HepG2 (cell line): ENCODE measurements at regions not wholly inside any gene's neighbourhood (a gene's known extent, or its start where the extent isn't known, plus 50 kb on each side); places are given as distances from the start of the nearest gene placed in this dataset.

Experiments
- ATAC-seq: fragments of 200-7000 bp; cut with Tn5 transposase; 3 replicates; pipeline ENCODE4 v1.9.1; 2020; ENCODE audit warnings: mild to moderate bottlenecking, moderate library complexity
- BruUV-seq: library from RNA; stranded (reverse); fragments of 400-500 nt; replicated peaks from 2 replicates; lab custom pipeline; 2021; lab: Mats Ljungman, UMichigan
- CTCF ChIA-PET: fragments of 300-600 bp; formaldehyde crosslinking; extraction: SDS; loops from one replicate; lab custom pipeline; 2021; ENCODE audit warnings: low total read pairs, inconsistent platforms, low intra/inter-chr PET ratio; lab: Yijun Ruan, JAX
- POLR2A ChIA-PET: fragments of 350-600 bp; sonication (Branson Sonifier 250); formaldehyde crosslinking; loops from one replicate; lab custom pipeline; 2020; ENCODE audit warnings: antibody characterized with exemption, inconsistent platforms; lab: Yijun Ruan, JAX
- DNase-seq: peaks from one replicate; pipeline ENCODE4 v3.0.0-alpha.2; 2015; ENCODE audit warnings: low spot score
- FAIRE-seq: peaks from 3 replicates; lab custom pipeline; 2011; peaks lifted over from hg19 to GRCh38; lab: Jason Lieb, UNC
- H2AFZ ChIP-seq: one replicate; pipeline ENCODE4 v1.6.1; 2011; ENCODE audit warnings: low read length, inconsistent platforms
- H3K27ac ChIP-seq: fragments of 300-600 bp; 3 replicates; pipeline ENCODE4 v1.8.0; 2011; ENCODE audit warnings: mixed run types, mild to moderate bottlenecking, mixed read lengths, low read length, inconsistent platforms; ENCODE audit not compliant: insufficient read depth; ENCODE audit errors: extremely low read length
- H3K27me3 ChIP-seq, 2 experiments: fragments of 200-600 bp in 1 of 2; 2 replicates in 1 of 2; 3 replicates in 1 of 2; pipeline versions ENCODE4 v1.6.0 to v1.8.0; 2011; ENCODE audit warnings: low read length in 2 of 2, mild to moderate bottlenecking in 2 of 2, moderate library complexity in 2 of 2, inconsistent platforms in 1 of 2; ENCODE audit not compliant: insufficient read depth in 2 of 2, control insufficient read depth in 1 of 2
- H3K36me3 ChIP-seq, 2 experiments: fragments of 200-600 bp in 1 of 2; replicated peaks in 1 of 2; 2 replicates in 1 of 2; 3 replicates in 1 of 2; pipeline versions ENCODE4 v1.5.1 to v1.8.0; 2011; ENCODE audit warnings: low read length in 2 of 2, inconsistent platforms in 1 of 2; ENCODE audit not compliant: insufficient read depth in 2 of 2, control insufficient read depth in 1 of 2
- H3K4me1 ChIP-seq: 2 replicates; pipeline ENCODE4 v1.5.1; 2012; ENCODE audit warnings: low read length, inconsistent platforms; ENCODE audit not compliant: insufficient read depth
- H3K4me2 ChIP-seq: 2 replicates; pipeline ENCODE4 v1.6.0; 2011; ENCODE audit warnings: low read depth, low read length, inconsistent platforms
- H3K4me3 ChIP-seq, 3 experiments: fragments of 200-600 bp in 1 of 3; sonication (generic), shearing (Covaris generic) in 1 of 3; replicated peaks in 1 of 3; 2 replicates each; pipeline ENCODE4 v1.5.1; 2011 to 2016; ENCODE audit warnings: low read length in 3 of 3, inconsistent platforms in 2 of 3, low read depth in 2 of 3, mild to moderate bottlenecking in 2 of 3, control low read depth in 1 of 3, mixed read lengths in 1 of 3; ENCODE audit not compliant: insufficient read depth in 1 of 3
- H3K79me2 ChIP-seq: one replicate; pipeline ENCODE4 v1.6.1; 2011; ENCODE audit warnings: low read length, inconsistent platforms; ENCODE audit not compliant: insufficient read depth
- H3K9ac ChIP-seq: 2 replicates; pipeline ENCODE4 v1.6.0; 2011; ENCODE audit warnings: mild to moderate bottlenecking, low read depth, low read length, inconsistent platforms; ENCODE audit not compliant: insufficient read depth
- H3K9me3 ChIP-seq: 2 replicates; pipeline ENCODE4 v1.5.1; 2012; ENCODE audit warnings: mild to moderate bottlenecking, low read length
- H4K20me1 ChIP-seq: 2 replicates; pipeline ENCODE4 v1.6.0; 2011; ENCODE audit warnings: inconsistent platforms, mild to moderate bottlenecking, low read length, moderate library complexity; ENCODE audit not compliant: insufficient read depth
- DDIT3 ChIP-seq: sonication (generic); formaldehyde crosslinking; IDR thresholded peaks from 2 replicates; pipeline ENCODE4 v1.4.0; 2020; ENCODE audit warnings: mild to moderate bottlenecking, missing genetic modification reagents
- HDAC6 ChIP-seq: fragments of 200-600 bp; sonication (generic); IDR thresholded peaks from 2 replicates; pipeline ENCODE4 v1.7.0; 2017; ENCODE audit warnings: mild to moderate bottlenecking, antibody characterized with exemption, low read length, low read depth
- PCBP1 ChIP-seq: fragments of 200-400 bp; formaldehyde crosslinking; IDR thresholded peaks from 2 replicates; pipeline ENCODE4 v1.6.1; 2017; ENCODE audit warnings: mild to moderate bottlenecking, low read depth, low read length, borderline replicate concordance
- PRDM10 ChIP-seq: sonication (generic); formaldehyde crosslinking; IDR thresholded peaks from 2 replicates; pipeline ENCODE4 v1.4.0; 2020; ENCODE audit warnings: low read depth, missing genetic modification reagents
- RERE ChIP-seq: IDR thresholded peaks from 2 replicates; pipeline ENCODE4 v1.6.1; 2016; ENCODE audit warnings: low read depth, missing genetic modification reagents, missing compliant biosample characterization
- SIN3A ChIP-seq: IDR thresholded peaks from 2 replicates; pipeline ENCODE4 v1.6.1; 2011; ENCODE audit warnings: low read depth, mild to moderate bottlenecking, control low read depth, low read length, borderline replicate concordance
- TGIF2 ChIP-seq: IDR thresholded peaks from 2 replicates; pipeline ENCODE4 v1.6.1; 2016; ENCODE audit warnings: control low read depth, missing compliant biosample characterization
- ZFP62 ChIP-seq: sonication (generic); formaldehyde crosslinking; IDR thresholded peaks from 2 replicates; pipeline ENCODE4 v1.4.0; 2020; ENCODE audit warnings: missing genetic modification reagents
- ZNF781 ChIP-seq: sonication (generic); formaldehyde crosslinking; IDR thresholded peaks from 2 replicates; pipeline ENCODE4 v1.5.1; 2020; ENCODE audit warnings: borderline replicate concordance, mild to moderate bottlenecking, missing genetic modification reagents; ENCODE audit errors: not compliant biosample characterization
- ZNF83 ChIP-seq: sonication (generic); formaldehyde crosslinking; IDR thresholded peaks from 2 replicates; pipeline ENCODE4 v1.4.0; 2020; ENCODE audit warnings: missing genetic modification reagents, mild to moderate bottlenecking, borderline replicate concordance
- in situ Hi-C: cut with HindIII; loops from 2 replicates; pipeline ENCODE4 v1.10.0; 2017; ENCODE audit warnings: low pct_unique_long_range_greater_than_20kb; ENCODE audit not compliant: extremely low pct_ligation_motif_present
- intact Hi-C: fragments of 100-400 bp; cut with micrococcal nuclease; formaldehyde crosslinking; loops from one replicate; pipeline ENCODE4 v1.10.0; 2022; ENCODE audit not compliant: unreplicated experiment
- TF ChIP-seq, protein P1 (sequence below): IDR thresholded peaks from 2 replicates; pipeline ENCODE4 v1.6.1; 2012; ENCODE audit warnings: low read length, improper control_type of control experiment

DNA sequence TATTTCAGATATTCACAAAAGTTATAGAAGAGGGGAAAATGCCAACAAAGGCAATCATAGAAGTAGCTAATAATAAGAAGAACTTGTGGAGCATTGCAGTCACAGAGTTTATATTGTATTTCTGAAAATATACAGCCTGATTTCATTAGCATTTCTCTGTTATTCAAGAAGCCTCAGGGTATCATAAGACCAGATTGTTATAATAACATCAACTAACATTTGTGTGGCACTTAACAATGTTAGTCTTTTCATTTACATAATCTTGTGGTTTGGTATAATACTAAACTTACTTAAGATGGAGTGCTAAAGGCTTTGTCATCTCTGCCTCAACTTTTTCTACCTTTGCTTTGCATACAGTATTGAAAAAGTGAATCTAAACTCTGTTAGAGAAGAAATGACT is 61.6 kb upstream of the TACR1 start (continued):
- TF ChIP-seq PRDM10: no peak
- TF ChIP-seq DDIT3 (CRISPR knock-in tag): no peak
- TF ChIP-seq HDAC6: no peak

- Histone ChIP-seq H3K79me2 (no peaks in the 10 kb centered on the region), H4K20me1 (no peaks in the 10 kb centered on the region), H3K4me1 (no peaks in the 10 kb centered on the region), H3K36me3 (no peaks in the 10 kb centered on the region), H3K4me3 (no peak overlapping the region), H3K27me3 (no peaks in the 10 kb centered on the region), H3K4me2 (no peak overlapping the region), H3K27ac (no peak overlapping the region), H2AFZ (no peak overlapping the region), H3K9ac (no peak overlapping the region), H3K9me3 (peaks cover 22% of the 10 kb centered on the region)
- POLR2A ChIA-PET: no interaction called here
- ATAC-seq (no peak), FAIRE-seq (no peak), DNase-seq (no peak)
- in situ Hi-C loops: no loop called here
- BruUV-seq: no TSS peak
- intact Hi-C loops: no loop called here
- CTCF ChIA-PET: no interaction called here
- TF ChIP-seq ZNF781 (CRISPR knock-in tag) (no peak), TGIF2 (no peak), ZNF83 (CRISPR knock-in tag) (no peak), SIN3A (no peak), ZFP62 (CRISPR knock-in tag) (no peak), RERE (no peak), PCBP1 (no peak)
- TF ChIP-seq, protein P1, sequence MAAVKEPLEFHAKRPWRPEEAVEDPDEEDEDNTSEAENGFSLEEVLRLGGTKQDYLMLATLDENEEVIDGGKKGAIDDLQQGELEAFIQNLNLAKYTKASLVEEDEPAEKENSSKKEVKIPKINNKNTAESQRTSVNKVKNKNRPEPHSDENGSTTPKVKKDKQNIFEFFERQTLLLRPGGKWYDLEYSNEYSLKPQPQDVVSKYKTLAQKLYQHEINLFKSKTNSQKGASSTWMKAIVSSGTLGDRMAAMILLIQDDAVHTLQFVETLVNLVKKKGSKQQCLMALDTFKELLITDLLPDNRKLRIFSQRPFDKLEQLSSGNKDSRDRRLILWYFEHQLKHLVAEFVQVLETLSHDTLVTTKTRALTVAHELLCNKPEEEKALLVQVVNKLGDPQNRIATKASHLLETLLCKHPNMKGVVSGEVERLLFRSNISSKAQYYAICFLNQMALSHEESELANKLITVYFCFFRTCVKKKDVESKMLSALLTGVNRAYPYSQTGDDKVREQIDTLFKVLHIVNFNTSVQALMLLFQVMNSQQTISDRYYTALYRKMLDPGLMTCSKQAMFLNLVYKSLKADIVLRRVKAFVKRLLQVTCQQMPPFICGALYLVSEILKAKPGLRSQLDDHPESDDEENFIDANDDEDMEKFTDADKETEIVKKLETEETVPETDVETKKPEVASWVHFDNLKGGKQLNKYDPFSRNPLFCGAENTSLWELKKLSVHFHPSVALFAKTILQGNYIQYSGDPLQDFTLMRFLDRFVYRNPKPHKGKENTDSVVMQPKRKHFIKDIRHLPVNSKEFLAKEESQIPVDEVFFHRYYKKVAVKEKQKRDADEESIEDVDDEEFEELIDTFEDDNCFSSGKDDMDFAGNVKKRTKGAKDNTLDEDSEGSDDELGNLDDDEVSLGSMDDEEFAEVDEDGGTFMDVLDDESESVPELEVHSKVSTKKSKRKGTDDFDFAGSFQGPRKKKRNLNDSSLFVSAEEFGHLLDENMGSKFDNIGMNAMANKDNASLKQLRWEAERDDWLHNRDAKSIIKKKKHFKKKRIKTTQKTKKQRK: no peak
Measured at GRCh38 chr2:75258620-75259019, 59.3 kb upstream of the TACR1 start.
